ENCODE measurements at regions not wholly inside any gene's neighbourhood (a gene's known extent, or its start where the extent isn't known, plus 50 kb on each side); places are given as distances from the start of the nearest gene placed in this dataset.

DNA sequence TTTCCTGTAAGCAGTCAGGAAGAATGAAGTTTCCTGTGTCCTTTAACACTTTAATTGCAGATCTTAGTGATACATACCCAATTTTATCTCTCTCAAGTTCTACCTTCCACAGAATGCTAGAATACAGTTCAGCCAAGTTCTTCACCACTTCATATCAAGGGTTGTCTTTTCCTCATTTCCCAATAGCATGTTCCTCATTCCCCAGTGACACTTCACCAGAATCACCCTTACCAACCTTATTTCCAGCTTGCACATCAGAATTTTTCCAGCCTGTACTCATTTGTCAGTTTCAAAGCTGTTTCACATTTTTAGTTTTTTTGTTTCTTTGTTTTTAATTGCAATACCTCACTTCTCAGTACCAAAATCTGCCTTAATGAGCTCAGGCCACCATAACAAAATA lies 126.1 kb downstream of the ESM1 start:
- TF ChIP-seq, protein P1, sequence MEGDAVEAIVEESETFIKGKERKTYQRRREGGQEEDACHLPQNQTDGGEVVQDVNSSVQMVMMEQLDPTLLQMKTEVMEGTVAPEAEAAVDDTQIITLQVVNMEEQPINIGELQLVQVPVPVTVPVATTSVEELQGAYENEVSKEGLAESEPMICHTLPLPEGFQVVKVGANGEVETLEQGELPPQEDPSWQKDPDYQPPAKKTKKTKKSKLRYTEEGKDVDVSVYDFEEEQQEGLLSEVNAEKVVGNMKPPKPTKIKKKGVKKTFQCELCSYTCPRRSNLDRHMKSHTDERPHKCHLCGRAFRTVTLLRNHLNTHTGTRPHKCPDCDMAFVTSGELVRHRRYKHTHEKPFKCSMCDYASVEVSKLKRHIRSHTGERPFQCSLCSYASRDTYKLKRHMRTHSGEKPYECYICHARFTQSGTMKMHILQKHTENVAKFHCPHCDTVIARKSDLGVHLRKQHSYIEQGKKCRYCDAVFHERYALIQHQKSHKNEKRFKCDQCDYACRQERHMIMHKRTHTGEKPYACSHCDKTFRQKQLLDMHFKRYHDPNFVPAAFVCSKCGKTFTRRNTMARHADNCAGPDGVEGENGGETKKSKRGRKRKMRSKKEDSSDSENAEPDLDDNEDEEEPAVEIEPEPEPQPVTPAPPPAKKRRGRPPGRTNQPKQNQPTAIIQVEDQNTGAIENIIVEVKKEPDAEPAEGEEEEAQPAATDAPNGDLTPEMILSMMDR (conservative IDR thresholded peaks at IDR 0.05 in 1 of 2, IDR thresholded peaks at IDR 0.05 in 1 of 2; ENCODE audit: low read depth in 1 of 2, low read length in 2 of 2) = no peak
- no peak for TF ChIP-seq EZH2 (IDR thresholded peaks at IDR 0.05; ENCODE audit: low read length, missing control alignments)
